Spinal cord (tissue), 9 donors: ENCODE measurements at regions not wholly inside any gene's neighbourhood (a gene's known extent, or its start where the extent isn't known, plus 50 kb on each side); places are given as distances from the start of the nearest gene placed in this dataset.

Experiments used
- DNase-seq, 6 donors: peaks; one replicate each; pipeline versions ENCODE4 v3.0.0 to v3.0.0-alpha.2; 2013 to 2015; ENCODE audit warnings: low spot score in 6 of 6, low read depth in 4 of 6
- H3K27ac ChIP-seq: one replicate; pipeline ENCODE4 v1.5.1; 2013; ENCODE audit warnings: low read depth, low read length, control low read depth
- H3K27me3 ChIP-seq: one replicate; pipeline ENCODE4 v1.6.1; 2013; ENCODE audit warnings: low read length; ENCODE audit not compliant: control insufficient read depth, insufficient read depth
- H3K36me3 ChIP-seq: one replicate; pipeline ENCODE4 v1.6.1; 2013; ENCODE audit warnings: low read length; ENCODE audit not compliant: control insufficient read depth, insufficient read depth
- H3K4me1 ChIP-seq: one replicate; pipeline ENCODE4 v1.6.1; 2013; ENCODE audit warnings: low read length; ENCODE audit not compliant: control insufficient read depth, insufficient read depth
- H3K4me3 ChIP-seq: one replicate; pipeline ENCODE4 v1.5.1; 2013; ENCODE audit warnings: low read depth, low read length, control low read depth
- H3K9me3 ChIP-seq: one replicate; pipeline ENCODE4 v1.6.1; 2013; ENCODE audit warnings: low read length; ENCODE audit not compliant: control insufficient read depth, insufficient read depth
- WGBS: methylation state at CpG from one replicate; pipeline ENCODE4 v1.1.5; 2013; ENCODE audit warnings: missing lambda C conversion rate; ENCODE audit not compliant: insufficient coverage; 5-methylcytosine and 5-hydroxymethylcytosine counted together
- donor health status: healthy.

DNA sequence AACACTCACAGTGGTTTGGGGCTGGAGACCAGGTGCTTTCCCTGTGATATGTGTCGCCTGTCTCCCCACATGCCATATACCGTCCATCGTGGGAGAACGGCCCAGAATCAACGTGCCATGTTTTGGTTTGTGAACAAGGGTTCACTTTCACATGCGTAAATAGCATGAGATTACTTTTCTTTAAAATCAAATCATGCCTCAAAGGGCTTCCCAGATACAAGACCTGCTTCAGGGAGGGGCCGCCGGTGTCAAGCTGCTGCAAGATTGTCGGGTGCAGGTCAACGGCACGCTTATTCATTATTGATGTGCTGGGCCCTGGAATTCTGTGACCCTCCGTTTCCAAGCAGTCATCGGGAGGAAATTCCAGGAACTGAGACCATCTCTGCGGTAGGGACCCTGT, 145.2 kb upstream of the RTL1 start:
- Histone ChIP-seq H3K36me3 (peaks cover 56% of the 10 kb centered on the region), H3K27me3 (no peaks in the 10 kb centered on the region), H3K9me3 (no peaks in the 10 kb centered on the region), H3K4me1 (no peaks in the 10 kb centered on the region), H3K4me3 (no peak overlapping the region), H3K27ac (no peak overlapping the region)
- DNase-seq = no peak
- 94% methylated on average over 12 of the region's 14 CpGs for WGBS

DNA sequence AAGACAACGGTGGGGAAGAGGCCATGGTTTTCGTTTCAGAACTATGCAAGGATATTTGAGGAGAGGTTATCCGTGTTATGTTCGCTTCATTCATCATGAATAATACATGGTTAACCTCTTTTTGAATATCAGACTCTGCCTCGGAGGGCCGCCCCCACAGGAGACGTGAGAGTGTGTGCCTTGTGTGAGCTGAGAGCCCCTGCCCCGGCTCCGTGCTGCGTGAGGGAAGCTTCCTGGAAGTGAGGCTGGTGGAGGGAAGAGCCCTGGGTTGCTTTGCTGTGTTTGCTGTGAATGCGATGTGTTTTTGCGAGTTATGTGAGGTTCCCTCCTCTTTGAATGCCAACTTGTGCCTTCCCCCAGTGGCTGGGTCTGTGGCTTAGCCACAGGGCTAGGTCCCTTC, 146.0 kb upstream of the RTL1 start:
- Histone ChIP-seq H3K4me1 (no peaks in the 10 kb centered on the region), H3K27ac (no peak overlapping the region), H3K27me3 (no peaks in the 10 kb centered on the region), H3K36me3 (peaks cover 59% of the 10 kb centered on the region), H3K4me3 (no peak overlapping the region), H3K9me3 (no peaks in the 10 kb centered on the region)
- DNase-seq = no peak
- 87% methylated on average over 8 of the region's 12 CpGs for WGBS

DNA sequence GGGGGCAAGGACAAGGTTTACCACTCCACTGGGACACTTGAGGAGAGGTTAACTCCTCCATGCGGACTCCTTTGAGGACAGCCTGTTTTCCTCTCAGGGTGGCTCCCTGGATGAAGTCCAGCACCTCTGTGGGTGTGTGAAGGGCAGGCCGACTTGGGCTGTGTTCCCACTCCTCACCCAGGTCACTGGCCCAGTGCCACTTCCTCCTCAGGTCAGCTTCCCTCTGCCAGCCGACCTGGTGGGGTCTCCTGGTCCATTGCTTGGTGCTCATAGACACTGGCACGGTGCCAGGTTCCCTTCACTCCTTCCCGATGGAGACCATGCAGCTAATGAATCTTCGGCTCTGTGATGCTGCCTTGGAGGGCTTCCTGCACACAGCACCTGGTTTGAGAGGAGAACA, 146.4 kb upstream of the RTL1 start:
- 90% methylated on average over 4 of the region's 6 CpGs for WGBS
- Histone ChIP-seq H3K27me3 (no peaks in the 10 kb centered on the region), H3K36me3 (peaks cover 59% of the 10 kb centered on the region), H3K4me3 (no peak overlapping the region), H3K9me3 (no peaks in the 10 kb centered on the region), H3K4me1 (no peaks in the 10 kb centered on the region), H3K27ac (no peak overlapping the region)
- no peak for DNase-seq

DNA sequence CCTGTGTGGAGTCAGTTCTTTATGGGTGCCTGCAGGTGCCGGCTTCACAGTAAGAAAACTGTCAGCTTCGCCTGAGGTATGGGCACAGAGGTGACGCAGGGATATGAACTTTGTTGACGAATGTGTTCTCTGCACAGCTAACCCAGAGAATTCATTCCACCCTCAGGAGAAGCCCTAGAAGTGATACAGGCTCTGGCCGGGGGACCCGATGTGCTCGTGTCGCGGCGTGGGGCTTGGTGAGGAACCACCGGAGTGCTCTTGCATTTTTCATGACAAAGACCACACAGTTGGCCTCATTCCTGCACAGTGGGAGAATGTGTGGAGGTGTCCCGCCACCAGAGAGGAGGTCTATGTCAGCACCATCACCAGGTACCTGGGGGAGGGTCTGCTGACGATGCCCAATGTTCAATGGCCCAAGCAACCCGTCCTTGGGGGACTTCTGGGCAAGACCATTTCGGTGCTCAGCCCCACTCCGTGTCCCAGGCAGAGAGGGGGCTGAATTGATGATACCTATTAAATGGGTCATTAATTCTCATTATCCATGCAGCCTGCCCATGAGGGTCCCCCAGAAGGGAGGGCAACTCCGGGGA, 147.5 kb upstream of the RTL1 start:
- Histone ChIP-seq H3K27me3 (no peaks in the 10 kb centered on the region), H3K4me1 (no peaks in the 10 kb centered on the region), H3K4me3 (no peak overlapping the region), H3K27ac (no peak overlapping the region), H3K9me3 (no peaks in the 10 kb centered on the region), H3K36me3 (peaks cover 53% of the 10 kb centered on the region)
- no peak for DNase-seq
- 85% methylated on average over 9 of the region's 17 CpGs for WGBS

DNA sequence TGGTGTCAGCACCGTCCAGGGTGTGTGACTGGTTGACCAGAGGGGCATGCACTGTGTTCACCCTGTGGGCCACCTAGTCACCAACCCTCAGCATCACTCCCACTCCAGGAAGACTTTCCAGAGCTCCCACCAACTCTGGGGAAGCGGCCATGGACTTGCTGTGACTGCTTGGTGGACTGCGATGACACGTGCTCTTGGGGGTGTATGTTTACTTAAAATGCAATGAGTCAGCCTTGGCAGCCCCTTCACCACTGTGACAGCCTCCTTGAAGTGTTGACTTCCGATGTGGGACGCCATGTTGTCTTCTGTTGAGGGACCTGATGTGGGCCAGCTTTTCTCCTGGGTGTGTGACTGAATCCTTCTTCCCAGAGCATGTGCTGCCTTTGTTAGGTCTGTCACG, 151.1 kb upstream of the RTL1 start:
- H3K27me3 ChIP-seq = no peaks in the 10 kb centered on the region
- DNase-seq = no peak
- WGBS = 88% methylated on average over 5 of the region's 7 CpGs
- peaks cover 45% of the 10 kb centered on the region for H3K36me3 ChIP-seq
- no peak overlapping the region for H3K27ac ChIP-seq
- H3K4me3 ChIP-seq = no peak overlapping the region
- peaks cover 6% of the 10 kb centered on the region for H3K9me3 ChIP-seq
- no peaks in the 10 kb centered on the region for H3K4me1 ChIP-seq

DNA sequence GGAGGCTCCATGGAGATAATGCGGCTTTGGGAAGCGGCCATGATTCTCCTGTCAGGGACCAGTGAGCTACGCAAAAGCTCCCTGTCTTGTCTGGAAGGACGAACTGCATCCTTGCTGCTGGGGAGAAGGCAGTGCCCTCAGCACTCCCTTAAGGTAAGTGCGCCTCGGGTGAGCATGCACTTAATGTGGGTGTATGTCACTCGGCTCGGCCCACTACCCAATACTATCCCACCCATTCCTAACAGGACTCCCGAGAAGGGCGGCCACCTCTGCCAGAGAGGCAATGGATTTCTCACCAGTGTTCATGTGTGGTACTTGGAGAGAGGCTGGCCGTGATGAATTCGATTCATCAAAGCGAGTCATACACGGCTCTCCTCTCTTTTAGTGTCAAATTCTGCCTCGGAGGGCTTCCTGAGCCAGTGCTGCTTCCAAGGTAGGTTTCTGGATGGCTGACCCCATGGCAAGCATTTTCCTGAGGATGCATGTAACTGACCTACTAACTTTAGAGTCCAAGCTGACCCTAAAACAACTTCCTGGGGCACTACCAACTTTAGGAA, 151.7 kb upstream of the RTL1 start:
- H3K27ac ChIP-seq = no peak overlapping the region
- no peak overlapping the region for H3K4me3 ChIP-seq
- 92% methylated on average over 10 of the region's 15 CpGs for WGBS
- H3K9me3 ChIP-seq = peaks cover 6% of the 10 kb centered on the region
- peaks cover 42% of the 10 kb centered on the region for H3K36me3 ChIP-seq
- DNase-seq = no peak
- no peaks in the 10 kb centered on the region for H3K27me3 ChIP-seq
- no peaks in the 10 kb centered on the region for H3K4me1 ChIP-seq

DNA sequence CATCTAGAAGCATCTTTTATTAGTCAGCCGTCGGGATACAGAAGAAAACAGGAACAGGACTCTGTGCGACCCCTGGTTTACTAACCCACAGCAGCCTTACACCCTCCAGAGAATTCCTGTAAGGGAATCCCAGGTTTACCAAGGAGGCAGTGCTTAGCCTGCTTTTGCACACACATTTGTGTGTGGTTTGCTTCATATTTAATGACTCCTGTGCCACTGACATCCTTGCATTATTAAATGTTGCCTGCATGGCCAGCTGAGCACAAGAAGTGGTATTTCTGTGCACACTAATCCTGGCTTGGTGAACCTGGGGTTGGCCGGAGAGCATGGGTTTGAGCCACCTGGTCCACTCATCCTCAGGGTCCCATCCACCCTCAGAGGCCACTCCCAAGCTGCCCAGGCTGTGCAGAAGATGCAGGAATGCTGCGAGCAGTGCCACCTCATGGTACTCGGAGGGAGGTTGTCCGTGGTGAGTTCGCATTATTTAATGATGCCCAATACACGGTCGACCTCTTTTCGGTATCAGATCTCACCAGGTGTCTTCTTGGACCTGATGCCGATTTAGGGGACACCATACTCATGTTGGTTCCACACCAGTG, 152.4 kb upstream of the RTL1 start:
- no peak overlapping the region for H3K27ac ChIP-seq
- H3K36me3 ChIP-seq = peaks cover 41% of the 10 kb centered on the region
- WGBS = 95% methylated on average over 9 of the region's 12 CpGs
- peaks cover 6% of the 10 kb centered on the region for H3K9me3 ChIP-seq
- H3K4me1 ChIP-seq = no peaks in the 10 kb centered on the region
- H3K4me3 ChIP-seq = no peak overlapping the region
- H3K27me3 ChIP-seq = no peaks in the 10 kb centered on the region
- DNase-seq = no peak

DNA sequence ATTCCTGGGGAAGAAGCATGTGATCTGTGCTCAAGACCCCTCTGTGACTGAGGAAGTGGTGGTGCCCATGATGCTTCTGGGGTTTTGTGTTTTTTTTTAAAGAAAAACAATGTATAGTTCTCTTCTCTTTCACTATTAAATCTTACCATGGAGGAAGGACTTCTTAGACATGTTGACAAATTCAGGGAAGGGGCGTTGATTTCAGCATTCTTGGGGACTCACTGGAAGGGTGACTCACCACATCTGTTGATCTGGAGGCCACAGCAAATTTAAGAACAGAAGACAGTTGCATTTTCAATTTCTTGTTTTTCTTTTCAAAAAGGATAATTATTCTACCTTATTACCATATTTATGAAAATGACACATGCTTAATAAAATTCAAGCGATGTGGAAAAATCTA, 152.9 kb upstream of the RTL1 start:
- DNase-seq = no peak
- peaks cover 38% of the 10 kb centered on the region for H3K36me3 ChIP-seq
- H3K9me3 ChIP-seq = peaks cover 6% of the 10 kb centered on the region
- H3K27ac ChIP-seq = no peak overlapping the region
- WGBS = no CpG with 5 or more reads among the region's 2 CpGs
- no peaks in the 10 kb centered on the region for H3K27me3 ChIP-seq
- no peak overlapping the region for H3K4me3 ChIP-seq
- H3K4me1 ChIP-seq = peaks cover 2% of the 10 kb centered on the region

DNA sequence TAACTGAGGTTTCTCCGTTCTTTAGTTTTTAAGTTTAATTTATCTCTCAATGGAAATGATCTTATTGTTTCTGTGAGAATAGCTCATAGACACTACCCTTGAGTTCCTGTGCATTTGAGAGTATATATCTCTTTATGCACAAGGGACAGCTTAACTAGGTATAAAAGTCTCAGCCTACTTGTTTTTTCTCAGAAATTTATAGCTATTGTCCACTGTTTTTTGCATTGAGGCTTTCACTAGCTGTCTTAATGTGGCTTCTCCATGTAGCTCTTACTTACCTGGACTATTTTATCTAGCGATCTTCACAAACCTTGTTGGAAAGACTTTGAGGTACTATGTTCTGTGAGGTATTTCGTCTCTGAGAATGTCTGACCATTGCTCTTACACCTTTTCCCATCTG, 153.9 kb upstream of the RTL1 start:
- no peak for DNase-seq
- no peak overlapping the region for H3K27ac ChIP-seq
- no CpG with 5 or more reads among the region's 3 CpGs for WGBS
- H3K9me3 ChIP-seq = peaks cover 6% of the 10 kb centered on the region
- H3K27me3 ChIP-seq = no peaks in the 10 kb centered on the region
- H3K4me3 ChIP-seq = no peak overlapping the region
- peaks cover 40% of the 10 kb centered on the region for H3K36me3 ChIP-seq
- H3K4me1 ChIP-seq = peaks cover 12% of the 10 kb centered on the region

DNA sequence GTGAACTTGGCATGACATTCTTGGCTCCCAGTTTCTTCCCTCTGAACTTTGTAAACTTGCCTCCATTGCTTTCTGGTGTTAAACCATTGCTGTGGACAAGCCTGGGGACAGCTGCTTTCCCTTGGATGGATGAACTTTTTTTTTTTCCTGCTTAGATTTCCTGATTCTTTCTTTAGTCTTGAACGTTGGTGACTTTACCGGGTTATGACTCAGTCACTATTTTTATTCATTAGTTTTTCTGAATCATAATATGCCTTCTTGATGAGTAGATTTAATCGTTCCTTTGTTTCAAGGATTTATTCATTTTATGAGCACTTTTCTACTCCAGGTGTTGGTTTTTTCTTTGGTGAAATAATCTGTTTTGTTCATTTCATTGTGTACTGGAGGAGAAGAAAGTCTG, 155.0 kb upstream of the RTL1 start:
- Histone ChIP-seq H3K27ac (no peak overlapping the region), H3K4me3 (no peak overlapping the region), H3K27me3 (no peaks in the 10 kb centered on the region), H3K4me1 (peaks cover 18% of the 10 kb centered on the region), H3K36me3 (peaks cover 36% of the 10 kb centered on the region), H3K9me3 (peaks cover 6% of the 10 kb centered on the region)
- no peak for DNase-seq
- WGBS = no CpG with 5 or more reads among the region's 3 CpGs
